ENCODE measurements at regions not wholly inside any gene's neighbourhood (a gene's known extent, or its start where the extent isn't known, plus 50 kb on each side); places are given as distances from the start of the nearest gene placed in this dataset.

DNA sequence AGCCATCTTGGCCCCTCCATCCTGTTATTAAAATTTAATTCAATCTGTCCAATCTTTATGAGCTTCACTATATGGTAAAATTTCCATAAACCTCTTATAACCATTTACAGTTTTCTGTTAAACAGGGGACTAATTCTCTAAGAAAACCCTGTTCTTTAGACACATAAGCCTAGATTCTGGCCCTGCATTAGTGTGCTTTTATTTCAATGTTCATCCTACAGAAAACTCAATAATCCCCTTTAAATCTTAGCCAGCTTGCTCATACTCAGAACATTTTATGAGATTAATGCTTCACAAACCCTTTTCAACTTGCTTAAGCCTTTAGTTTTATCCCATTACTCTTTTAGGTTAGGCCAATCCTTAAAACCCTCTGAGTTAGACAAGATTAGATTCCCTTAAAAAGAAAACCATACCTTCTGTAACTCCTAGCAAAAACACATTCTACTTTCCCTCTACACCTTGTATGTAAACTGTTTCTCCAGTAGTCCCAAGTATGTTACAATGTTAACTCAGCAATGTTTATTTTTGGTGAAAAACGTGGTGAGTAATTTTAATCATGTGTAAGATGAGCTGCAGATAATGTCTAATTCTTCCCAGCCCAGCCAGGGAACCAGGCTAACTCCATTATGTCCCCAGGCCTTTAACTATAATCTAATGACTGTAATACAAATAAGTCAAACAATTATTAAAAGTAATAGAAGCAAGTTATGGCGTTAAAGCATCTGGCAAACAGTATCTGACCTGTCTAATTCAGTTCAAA lies 1953.4 kb upstream of the LRRTM1 start:
- intact Hi-C loops (cut with DNase I): no loop called here
- ATAC-seq (no peak), DNase-seq (no peak)
- H3K4me1 ChIP-seq (ENCODE audit: control insufficient read depth, insufficient read depth, low read length): no peaks in the 10 kb centered on the region
- WGBS: 48% methylated on average over 2 of the region's 2 CpGs
- H3K9me3 ChIP-seq (ENCODE audit: control insufficient read depth, low read length): no peaks in the 10 kb centered on the region
- H3K27me3 ChIP-seq (ENCODE audit: control insufficient read depth, insufficient read depth): no peaks in the 10 kb centered on the region
- no peak overlapping the region for H3K27ac ChIP-seq (ENCODE audit: low read length)
- H3K4me3 ChIP-seq (ENCODE audit: low read length): no peak overlapping the region

DNA sequence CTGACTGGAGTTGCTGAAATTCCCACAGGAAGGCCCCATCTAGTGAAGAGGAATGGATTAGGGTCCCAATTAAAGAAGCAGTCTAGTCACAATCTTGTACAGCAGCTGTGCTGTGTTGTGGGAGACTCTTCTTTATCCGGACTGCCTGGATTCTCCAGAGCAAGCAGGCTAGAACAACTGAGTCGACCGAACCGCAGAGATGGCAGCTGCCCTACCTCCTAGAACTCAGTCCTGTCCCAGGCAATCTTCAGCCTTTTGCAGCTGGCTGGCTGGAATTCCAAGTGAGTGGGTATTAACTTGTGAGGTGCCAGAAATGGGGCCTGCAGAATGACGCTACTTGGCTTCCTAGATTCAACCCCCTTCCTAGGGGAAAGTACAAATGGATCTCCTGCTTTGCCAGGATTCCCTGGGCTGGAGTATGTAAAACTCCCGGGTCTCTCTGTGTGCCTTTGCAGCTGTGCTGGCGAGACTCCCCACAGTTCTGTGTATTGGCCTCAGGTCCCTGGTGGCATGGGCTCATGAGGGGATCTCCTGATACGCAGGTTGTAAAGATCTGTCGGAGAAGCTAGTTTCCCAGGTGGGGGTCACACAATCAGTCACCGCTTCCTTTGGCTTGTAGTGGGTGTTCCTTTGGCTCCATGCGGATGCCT lies 1952.6 kb upstream of the LRRTM1 start:
- no peak overlapping the region for H3K4me3 ChIP-seq (ENCODE audit: low read length)
- H3K4me1 ChIP-seq (ENCODE audit: control insufficient read depth, insufficient read depth, low read length): no peaks in the 10 kb centered on the region
- H3K27ac ChIP-seq (ENCODE audit: low read length): no peak overlapping the region
- ATAC-seq (peak in 1 of 2 donors; percentile 62), DNase-seq (peak in 2 of 3 donors; percentile 22 to 28)
- no peaks in the 10 kb centered on the region for H3K27me3 ChIP-seq (ENCODE audit: control insufficient read depth, insufficient read depth)
- intact Hi-C loops (cut with DNase I): no loop called here
- no peaks in the 10 kb centered on the region for H3K9me3 ChIP-seq (ENCODE audit: control insufficient read depth, low read length)
- 92% methylated on average over 11 of the region's 11 CpGs for WGBS

DNA sequence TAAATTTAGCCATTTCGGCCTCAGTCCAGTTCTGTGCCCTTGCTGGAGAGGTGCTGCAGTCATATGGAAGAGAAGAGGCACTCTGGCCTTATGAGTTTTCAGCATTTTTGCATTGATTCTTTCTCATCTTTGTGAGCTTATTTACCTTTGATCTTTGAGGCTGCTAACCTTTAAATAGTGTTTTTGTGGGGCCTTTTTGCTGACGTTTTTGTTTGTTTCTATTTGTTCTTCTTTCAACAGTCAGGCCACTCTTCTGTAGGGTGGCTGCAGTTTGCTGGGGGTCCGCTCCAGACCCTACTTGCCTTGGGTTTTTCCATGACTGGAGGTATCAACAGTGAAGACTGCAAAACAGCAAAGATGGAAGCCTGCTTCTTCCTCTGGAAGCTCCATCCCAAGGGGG lies 1951.7 kb upstream of the LRRTM1 start:
- ATAC-seq: no peak
- intact Hi-C loops (cut with DNase I): no loop called here
- no peaks in the 10 kb centered on the region for H3K4me1 ChIP-seq (ENCODE audit: control insufficient read depth, insufficient read depth, low read length)
- H3K27me3 ChIP-seq (ENCODE audit: control insufficient read depth, insufficient read depth): no peaks in the 10 kb centered on the region
- DNase-seq: no peak
- no peak overlapping the region for H3K4me3 ChIP-seq (ENCODE audit: low read length)
- 85% methylated on average over 3 of the region's 3 CpGs for WGBS
- no peaks in the 10 kb centered on the region for H3K9me3 ChIP-seq (ENCODE audit: control insufficient read depth, low read length)
- H3K27ac ChIP-seq (ENCODE audit: low read length): no peak overlapping the region

DNA sequence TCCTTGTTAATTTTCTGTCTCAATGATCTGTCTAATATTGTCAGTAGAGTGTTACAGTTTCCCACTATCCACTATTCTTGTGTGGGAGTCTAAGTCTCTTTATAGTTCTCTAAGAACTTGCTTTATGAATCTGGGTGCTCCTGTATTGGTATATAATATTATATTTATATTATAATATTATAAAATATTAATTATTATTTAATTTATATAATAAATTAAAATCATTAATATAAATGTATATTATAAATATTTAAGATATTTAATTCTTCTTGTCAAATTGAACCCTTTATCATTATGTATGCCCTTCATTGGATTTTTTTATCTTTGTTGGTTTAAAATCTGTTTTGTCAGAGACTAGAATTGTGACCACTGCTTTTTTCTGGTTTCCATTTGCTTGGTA lies 1950.2 kb upstream of the LRRTM1 start:
- H3K4me3 ChIP-seq (ENCODE audit: low read length): no peak overlapping the region
- H3K27me3 ChIP-seq (ENCODE audit: control insufficient read depth, insufficient read depth): no peaks in the 10 kb centered on the region
- DNase-seq (no peak), ATAC-seq (no peak)
- no peaks in the 10 kb centered on the region for H3K9me3 ChIP-seq (ENCODE audit: control insufficient read depth, low read length)
- H3K27ac ChIP-seq (ENCODE audit: low read length): no peak overlapping the region
- intact Hi-C loops (cut with DNase I): no loop called here
- H3K4me1 ChIP-seq (ENCODE audit: control insufficient read depth, insufficient read depth, low read length): no peaks in the 10 kb centered on the region

DNA sequence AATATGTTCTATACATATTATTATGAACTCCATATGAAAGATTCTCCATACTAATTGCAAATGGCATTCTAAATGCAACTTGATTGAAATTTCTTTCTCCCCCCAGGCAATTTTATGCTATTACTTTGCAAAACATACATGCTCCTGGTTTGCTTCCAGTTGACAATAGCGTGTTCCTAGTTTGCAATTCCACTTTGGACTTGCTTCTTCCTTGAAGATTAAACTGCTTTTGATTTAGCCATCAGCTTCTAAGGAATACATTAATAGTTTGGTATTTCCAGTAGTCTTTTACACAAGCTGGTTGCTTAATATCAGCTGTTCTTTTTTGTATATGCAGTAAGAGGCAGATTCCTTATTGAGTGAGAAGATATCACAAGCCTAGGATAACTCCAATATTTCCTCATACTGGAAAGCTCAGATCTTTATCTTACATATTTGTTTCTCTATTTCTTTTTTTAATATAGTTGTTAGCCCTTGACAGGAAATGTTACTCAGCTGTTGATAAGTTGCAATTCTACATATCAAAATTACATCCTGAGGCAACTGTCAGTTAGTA lies 1941.7 kb upstream of the LRRTM1 start:
- no peak for DNase-seq
- no peak overlapping the region for H3K27ac ChIP-seq (ENCODE audit: low read length)
- H3K4me3 ChIP-seq (ENCODE audit: low read length): no peak overlapping the region
- intact Hi-C loops (cut with DNase I): no loop called here
- ATAC-seq: no peak
- H3K27me3 ChIP-seq (ENCODE audit: control insufficient read depth, insufficient read depth): no peaks in the 10 kb centered on the region
- WGBS: 65% methylated on average over 1 of the region's 1 CpG
- no peaks in the 10 kb centered on the region for H3K4me1 ChIP-seq (ENCODE audit: control insufficient read depth, insufficient read depth, low read length)
- no peaks in the 10 kb centered on the region for H3K9me3 ChIP-seq (ENCODE audit: control insufficient read depth, low read length)

DNA sequence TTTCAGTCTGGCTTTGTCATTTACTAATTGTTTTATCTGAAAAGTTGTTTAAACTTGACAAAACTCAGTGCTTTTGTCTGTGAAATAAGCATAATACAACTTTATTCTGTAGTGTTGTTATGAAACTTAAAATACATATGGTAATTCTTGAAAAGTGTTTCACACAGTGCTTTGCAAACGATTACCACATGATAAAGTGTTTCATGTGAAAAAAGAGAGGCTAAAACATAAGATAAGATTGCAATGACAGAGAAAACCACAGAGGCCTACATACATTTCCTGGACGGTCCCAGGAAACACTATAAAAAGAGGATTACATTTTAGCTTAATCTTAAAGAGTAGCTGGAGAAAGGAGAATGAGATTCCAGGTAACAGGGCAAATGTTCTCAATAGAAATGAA lies 1934.6 kb upstream of the LRRTM1 start:
- DNase-seq (no peak), ATAC-seq (no peak)
- H3K4me3 ChIP-seq (ENCODE audit: low read length): no peak overlapping the region
- no peaks in the 10 kb centered on the region for H3K27me3 ChIP-seq (ENCODE audit: control insufficient read depth, insufficient read depth)
- no peaks in the 10 kb centered on the region for H3K9me3 ChIP-seq (ENCODE audit: control insufficient read depth, low read length)
- no peaks in the 10 kb centered on the region for H3K4me1 ChIP-seq (ENCODE audit: control insufficient read depth, insufficient read depth, low read length)
- H3K27ac ChIP-seq (ENCODE audit: low read length): no peak overlapping the region
- intact Hi-C loops (cut with DNase I): no loop called here
- 39% methylated on average over 2 of the region's 2 CpGs for WGBS

DNA sequence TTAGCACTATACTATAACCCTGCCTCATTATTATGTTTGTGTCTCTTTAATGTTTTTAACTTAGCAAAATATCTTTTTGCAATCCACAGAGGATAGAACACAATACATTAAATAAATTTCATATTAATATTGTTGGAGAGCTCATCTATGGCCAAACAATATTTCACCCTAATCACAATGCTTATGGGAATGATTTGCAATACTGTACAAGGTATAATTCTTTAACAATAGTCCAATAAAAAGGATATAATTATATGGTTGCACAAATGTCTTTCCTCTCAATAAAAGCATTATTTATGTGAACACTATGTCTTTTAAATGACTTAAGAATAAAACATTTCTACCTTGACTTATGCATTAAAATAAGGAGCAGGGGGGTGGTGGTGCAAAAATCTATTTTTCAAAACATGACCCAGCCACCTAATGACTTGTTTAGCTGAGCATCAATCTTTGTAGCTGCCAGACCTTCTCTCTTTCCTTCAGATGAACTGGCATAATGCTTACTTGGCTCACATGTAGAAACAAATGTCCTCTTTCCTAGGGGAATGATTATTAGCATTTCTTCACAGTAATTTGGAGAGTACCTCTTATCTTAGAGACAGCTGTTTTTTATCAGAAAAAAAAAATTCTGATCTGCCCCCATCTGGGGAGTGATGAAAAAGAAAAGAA lies 1933.6 kb upstream of the LRRTM1 start:
- Histone ChIP-seq H3K4me1 (ENCODE audit: control insufficient read depth, insufficient read depth, low read length) (no peaks in the 10 kb centered on the region), H3K4me3 (ENCODE audit: low read length) (no peak overlapping the region), H3K27me3 (ENCODE audit: control insufficient read depth, insufficient read depth) (no peaks in the 10 kb centered on the region), H3K27ac (ENCODE audit: low read length) (no peak overlapping the region), H3K9me3 (ENCODE audit: control insufficient read depth, low read length) (no peaks in the 10 kb centered on the region)
- intact Hi-C loops (cut with DNase I): no loop called here
- ATAC-seq (no peak), DNase-seq (no peak)

DNA sequence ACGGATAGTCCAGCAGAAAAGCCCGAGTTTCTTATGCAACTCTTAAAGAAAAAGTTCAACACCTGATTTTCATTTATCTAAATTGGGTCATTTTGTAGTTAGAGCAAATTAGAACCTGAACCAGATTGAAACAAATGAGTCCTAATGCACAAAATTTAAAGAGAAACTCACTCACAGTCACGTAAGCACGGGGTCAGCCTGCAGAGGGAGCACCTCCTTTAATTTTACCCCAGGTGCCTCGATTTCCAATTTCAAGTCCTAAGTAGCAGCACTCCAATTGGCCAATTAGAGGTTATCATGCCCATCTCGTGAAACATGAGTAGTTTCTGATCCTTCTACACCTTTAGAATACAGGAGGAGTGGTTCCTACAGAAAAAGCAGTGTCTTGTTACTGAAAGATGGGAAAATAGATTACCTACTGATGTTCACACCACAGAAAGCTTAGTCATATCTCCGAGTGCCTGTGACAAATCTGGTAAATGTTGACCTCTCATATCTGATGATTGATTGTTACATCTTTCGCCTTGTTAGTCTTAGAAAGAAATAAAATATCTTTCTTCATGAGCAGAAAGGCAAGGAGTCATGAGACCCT lies 1929.8 kb upstream of the LRRTM1 start:
- 84% methylated on average over 8 of the region's 8 CpGs for WGBS
- no peak for DNase-seq
- no peaks in the 10 kb centered on the region for H3K9me3 ChIP-seq (ENCODE audit: control insufficient read depth, low read length)
- ATAC-seq: no peak
- no peak overlapping the region for H3K27ac ChIP-seq (ENCODE audit: low read length)
- intact Hi-C loops (cut with DNase I): no loop called here
- no peak overlapping the region for H3K4me3 ChIP-seq (ENCODE audit: low read length)
- H3K27me3 ChIP-seq (ENCODE audit: control insufficient read depth, insufficient read depth): no peaks in the 10 kb centered on the region
- H3K4me1 ChIP-seq (ENCODE audit: control insufficient read depth, insufficient read depth, low read length): no peaks in the 10 kb centered on the region

DNA sequence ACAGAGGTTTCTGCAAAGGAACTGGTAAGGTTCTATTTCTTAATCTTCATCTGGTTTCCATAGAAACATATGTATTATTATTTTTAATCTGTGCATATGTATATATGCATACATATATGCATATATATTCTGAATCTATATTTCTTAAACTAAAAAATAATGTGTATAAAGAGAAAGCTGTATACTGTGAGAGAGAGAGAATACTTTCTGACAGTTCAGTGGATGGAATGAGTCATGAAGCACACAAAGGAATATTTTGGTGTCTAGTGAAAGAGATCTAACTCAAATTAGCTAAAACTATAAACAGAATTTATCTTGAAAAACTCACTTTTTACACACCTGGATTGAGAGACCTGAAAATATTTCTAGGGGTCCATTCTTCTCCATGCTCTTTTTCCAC lies 1929.3 kb upstream of the LRRTM1 start:
- ATAC-seq: no peak
- intact Hi-C loops (cut with DNase I): no loop called here
- no peak overlapping the region for H3K4me3 ChIP-seq (ENCODE audit: low read length)
- DNase-seq: no peak
- H3K9me3 ChIP-seq (ENCODE audit: control insufficient read depth, low read length): no peaks in the 10 kb centered on the region
- H3K27me3 ChIP-seq (ENCODE audit: control insufficient read depth, insufficient read depth): no peaks in the 10 kb centered on the region
- H3K27ac ChIP-seq (ENCODE audit: low read length): no peak overlapping the region
- H3K4me1 ChIP-seq (ENCODE audit: control insufficient read depth, insufficient read depth, low read length): no peaks in the 10 kb centered on the region

DNA sequence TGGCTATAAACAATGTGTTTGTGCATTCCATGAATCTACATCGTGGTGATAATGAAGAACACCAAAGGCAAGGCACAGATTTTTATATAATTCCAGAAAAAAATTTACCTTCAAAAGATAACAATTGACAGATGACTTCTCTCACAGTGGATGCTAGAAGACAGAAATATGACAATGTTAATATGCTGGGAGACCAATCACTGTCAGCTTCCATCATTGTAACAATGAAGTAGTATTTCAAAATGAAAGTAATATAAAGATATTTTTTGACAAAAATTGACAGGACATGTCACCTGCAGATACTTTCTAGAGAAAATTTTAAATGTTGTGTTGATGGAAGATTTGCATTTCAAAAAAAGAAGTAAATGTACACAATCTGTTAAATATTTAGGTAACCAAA lies 1925.9 kb upstream of the LRRTM1 start:
- Histone ChIP-seq H3K27me3 (ENCODE audit: control insufficient read depth, insufficient read depth) (no peaks in the 10 kb centered on the region), H3K9me3 (ENCODE audit: control insufficient read depth, low read length) (no peaks in the 10 kb centered on the region), H3K27ac (ENCODE audit: low read length) (no peak overlapping the region), H3K4me3 (ENCODE audit: low read length) (no peak overlapping the region), H3K4me1 (ENCODE audit: control insufficient read depth, insufficient read depth, low read length) (no peaks in the 10 kb centered on the region)
- intact Hi-C loops (cut with DNase I): no loop called here
- 52% methylated on average over 1 of the region's 1 CpG for WGBS
- DNase-seq (no peak), ATAC-seq (no peak)

DNA sequence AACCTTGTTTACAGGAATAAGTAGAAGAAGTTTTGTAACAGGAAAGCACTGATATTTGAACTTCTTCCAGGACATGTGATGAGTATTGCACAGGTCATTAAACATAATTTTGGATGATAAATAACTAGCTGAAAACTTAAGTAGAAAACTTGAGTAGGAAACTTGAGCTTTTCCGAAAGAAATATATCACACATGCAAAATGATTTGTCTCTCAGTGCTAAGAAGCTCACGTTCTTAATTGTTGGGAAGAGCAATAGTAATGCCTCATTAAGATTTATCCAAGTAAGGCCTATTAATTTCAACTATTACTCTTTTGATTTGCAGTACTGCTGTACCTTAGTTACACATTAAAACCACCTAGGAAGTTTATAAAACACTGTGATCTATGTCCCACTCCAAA lies 1921.9 kb upstream of the LRRTM1 start:
- H3K9me3 ChIP-seq (ENCODE audit: control insufficient read depth, low read length): no peaks in the 10 kb centered on the region
- no peak overlapping the region for H3K27ac ChIP-seq (ENCODE audit: low read length)
- H3K27me3 ChIP-seq (ENCODE audit: control insufficient read depth, insufficient read depth): no peaks in the 10 kb centered on the region
- no peaks in the 10 kb centered on the region for H3K4me1 ChIP-seq (ENCODE audit: control insufficient read depth, insufficient read depth, low read length)
- H3K4me3 ChIP-seq (ENCODE audit: low read length): no peak overlapping the region
- ATAC-seq (no peak), DNase-seq (no peak)
- 83% methylated on average over 2 of the region's 2 CpGs for WGBS
- intact Hi-C loops (cut with DNase I): no loop called here
